Cardiac fibroblast (primary cell): ENCODE measurements at regions not wholly inside any gene's neighbourhood (a gene's known extent, or its start where the extent isn't known, plus 50 kb on each side); places are given as distances from the start of the nearest gene placed in this dataset.
A peak's percentile ranks its signal among the peaks of the same experiment; 100 is the strongest.

Experiments used
- DNase-seq, 2 donors: peaks; one replicate each; pipeline versions ENCODE4 v3.0.0 to v3.0.0-alpha.2; 2010; ENCODE audit warnings: low read depth in 2 of 2
- H3K4me3 ChIP-seq, 2 donors: replicated peaks in 1 of 2; 1 replicate in 1 of 2; 2 replicates in 1 of 2; pipeline ENCODE4 v1.5.1; 2011; ENCODE audit warnings: low read depth in 2 of 2, low read length in 2 of 2, mild to moderate bottlenecking in 2 of 2, moderate library complexity in 1 of 2
- TF ChIP-seq, protein P1 (sequence below): IDR thresholded peaks from one replicate; pipeline ENCODE4 v1.5.1; 2011; ENCODE audit warnings: low read depth, mild to moderate bottlenecking, low read length, inconsistent platforms

DNA sequence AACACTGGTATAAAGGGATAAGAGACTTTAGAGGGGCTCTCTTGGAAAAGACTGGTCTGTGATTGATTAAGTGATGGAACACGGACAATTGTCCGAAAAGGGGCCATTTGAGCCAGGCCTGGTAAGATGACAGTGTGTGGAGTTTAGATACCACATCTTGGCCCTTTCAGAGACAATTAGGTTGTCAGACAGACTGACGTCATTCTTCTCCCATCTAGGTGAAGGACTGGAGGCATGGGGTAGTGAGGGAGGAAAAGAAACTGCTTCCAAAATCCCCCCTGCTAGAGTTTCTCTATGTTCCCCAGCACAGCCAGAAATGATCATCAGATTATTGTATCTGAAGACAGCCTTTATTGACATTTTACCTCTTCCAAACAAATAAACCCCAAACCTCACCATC, 84.8 kb upstream of the MYO3A start:
- TF ChIP-seq, protein P1, sequence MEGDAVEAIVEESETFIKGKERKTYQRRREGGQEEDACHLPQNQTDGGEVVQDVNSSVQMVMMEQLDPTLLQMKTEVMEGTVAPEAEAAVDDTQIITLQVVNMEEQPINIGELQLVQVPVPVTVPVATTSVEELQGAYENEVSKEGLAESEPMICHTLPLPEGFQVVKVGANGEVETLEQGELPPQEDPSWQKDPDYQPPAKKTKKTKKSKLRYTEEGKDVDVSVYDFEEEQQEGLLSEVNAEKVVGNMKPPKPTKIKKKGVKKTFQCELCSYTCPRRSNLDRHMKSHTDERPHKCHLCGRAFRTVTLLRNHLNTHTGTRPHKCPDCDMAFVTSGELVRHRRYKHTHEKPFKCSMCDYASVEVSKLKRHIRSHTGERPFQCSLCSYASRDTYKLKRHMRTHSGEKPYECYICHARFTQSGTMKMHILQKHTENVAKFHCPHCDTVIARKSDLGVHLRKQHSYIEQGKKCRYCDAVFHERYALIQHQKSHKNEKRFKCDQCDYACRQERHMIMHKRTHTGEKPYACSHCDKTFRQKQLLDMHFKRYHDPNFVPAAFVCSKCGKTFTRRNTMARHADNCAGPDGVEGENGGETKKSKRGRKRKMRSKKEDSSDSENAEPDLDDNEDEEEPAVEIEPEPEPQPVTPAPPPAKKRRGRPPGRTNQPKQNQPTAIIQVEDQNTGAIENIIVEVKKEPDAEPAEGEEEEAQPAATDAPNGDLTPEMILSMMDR, result no peak
- DNase-seq, result no peak
- no peak overlapping the region for H3K4me3 ChIP-seq

DNA sequence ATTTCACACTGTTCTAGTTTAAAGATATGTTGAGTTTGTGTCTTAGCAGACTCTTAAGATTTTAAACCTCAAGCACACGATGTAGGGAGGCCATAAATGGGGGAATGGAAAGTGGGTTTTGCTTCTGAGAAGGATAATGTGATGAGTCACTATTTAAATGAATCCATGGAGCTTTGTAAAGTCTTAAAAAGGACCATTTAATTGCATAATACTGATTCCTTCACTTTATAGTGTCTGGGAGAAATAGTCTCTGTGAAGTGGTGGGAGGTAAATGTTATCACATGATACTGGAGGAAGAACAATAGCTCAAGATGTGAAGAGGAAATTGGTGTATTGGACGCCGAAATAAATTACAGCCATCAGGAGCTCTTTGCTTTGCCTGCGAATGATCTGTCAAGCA, 84.0 kb upstream of the MYO3A start:
- DNase-seq, result peak; percentile 3 to 10
- TF ChIP-seq, protein P1, result no peak

DNA sequence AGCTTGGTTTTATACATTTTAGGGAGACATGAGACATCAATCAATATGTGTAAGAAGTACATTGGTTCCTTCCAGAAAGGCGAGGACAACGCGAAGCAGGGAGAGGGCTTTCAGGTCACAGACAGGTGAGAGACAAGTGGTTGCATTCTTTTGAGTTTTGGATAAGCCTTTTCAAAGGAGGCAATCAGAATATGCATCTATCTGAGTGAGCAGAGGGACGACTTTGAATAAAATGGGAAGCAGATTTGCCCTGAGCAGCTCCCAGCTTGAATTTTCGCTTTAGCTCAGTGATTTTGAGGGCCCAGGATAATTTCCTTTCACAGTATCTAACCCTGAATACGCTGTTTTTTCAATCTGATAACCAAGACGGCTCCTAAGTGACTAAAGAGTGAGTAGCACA, 82.5 kb upstream of the MYO3A start:
- no peak for DNase-seq
- H3K4me3 ChIP-seq, result no peak overlapping the region
- TF ChIP-seq, protein P1, result no peak

More for the DNA sequence above, 84.0 kb upstream of the MYO3A start:
- no peak overlapping the region for H3K4me3 ChIP-seq

DNA sequence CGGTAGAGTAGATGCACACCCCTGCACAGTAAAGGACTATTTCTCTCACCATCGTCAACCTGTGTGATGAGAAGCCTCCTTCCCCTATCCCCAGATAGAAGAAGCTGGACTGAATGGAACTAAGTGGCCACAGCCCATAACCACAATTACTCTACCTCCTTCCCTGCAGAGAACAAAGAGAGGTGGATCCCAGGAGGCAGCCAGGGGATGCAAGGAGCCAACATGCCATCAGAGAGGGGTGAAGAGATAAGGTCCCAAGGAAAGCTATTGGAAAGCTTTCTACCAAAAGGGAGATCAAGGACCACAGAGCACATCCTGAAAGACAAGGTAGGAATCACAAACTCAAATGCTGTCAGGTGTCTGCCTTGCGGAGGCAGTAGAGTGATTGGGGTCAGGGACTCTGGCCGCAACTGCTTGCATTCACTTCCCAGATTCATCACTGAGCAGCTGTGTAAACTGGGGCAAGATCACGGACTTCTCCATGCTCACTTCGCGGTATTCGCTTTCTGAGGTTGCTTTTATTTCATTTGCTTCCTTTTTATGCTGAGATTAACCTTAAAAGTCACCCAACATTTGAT, 81.6 kb upstream of the MYO3A start:
- TF ChIP-seq, protein P1, result no peak
- no peak overlapping the region for H3K4me3 ChIP-seq
- no peak for DNase-seq

DNA sequence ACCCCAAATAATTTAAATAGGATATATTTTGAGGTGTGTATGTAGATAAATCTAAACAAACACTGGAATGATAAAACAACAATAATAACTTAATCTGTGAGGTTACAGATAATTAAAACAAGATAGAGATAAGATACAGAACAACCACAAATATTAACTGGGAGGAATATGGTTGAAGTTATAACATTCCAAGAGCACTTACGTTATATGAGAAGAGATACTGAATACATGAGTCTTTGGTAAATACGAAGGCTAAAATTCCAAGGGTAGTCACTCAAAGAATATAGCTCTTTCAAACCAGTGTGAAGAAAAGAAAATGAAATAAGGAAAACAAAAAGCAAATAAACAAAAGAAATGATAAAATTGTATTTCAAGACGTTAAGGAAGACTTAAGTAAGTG, 76.0 kb upstream of the MYO3A start:
- H3K4me3 ChIP-seq, result no peak overlapping the region
- TF ChIP-seq, protein P1, result no peak
- no peak for DNase-seq

DNA sequence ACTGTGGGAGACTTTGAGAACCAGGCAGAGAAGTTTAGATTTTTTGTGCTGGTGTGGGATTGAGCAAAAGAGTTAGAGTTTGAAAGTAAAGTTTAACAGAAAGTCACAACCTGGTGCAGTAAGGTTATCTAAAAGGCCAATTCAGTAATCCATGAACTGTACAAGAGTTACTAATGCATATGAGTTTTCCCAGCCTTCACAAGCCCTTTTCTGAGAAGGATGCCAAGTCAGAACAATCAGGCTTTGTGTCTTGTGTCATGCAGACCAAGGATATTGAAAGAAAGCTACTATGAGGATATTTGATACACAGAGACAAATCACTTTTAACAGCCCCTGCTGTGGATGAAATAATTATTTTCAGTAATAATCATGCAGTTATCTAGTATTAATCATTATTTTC, 68.8 kb upstream of the MYO3A start:
- TF ChIP-seq, protein P1, result no peak
- peak in 1 of 2 donors; percentile 5 for DNase-seq
- no peak overlapping the region for H3K4me3 ChIP-seq

DNA sequence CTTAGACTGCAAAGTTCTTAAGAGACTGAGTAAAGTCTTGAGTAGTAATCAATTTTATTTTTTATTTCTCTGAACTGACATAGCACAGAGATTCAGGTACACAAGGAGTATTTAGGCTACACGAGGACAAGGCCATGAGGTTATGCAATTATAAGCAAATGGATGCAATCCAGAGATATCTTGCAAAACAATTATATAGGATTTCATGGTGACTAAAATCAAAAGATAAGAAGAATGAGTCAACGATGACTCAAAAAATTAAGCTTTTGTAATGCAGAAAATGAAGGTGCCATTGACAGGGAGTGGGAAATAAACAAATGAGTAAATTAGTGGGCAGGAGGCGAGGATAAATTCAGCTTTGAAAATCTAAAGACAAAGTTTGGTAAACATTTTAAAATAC, 66.7 kb upstream of the MYO3A start:
- TF ChIP-seq, protein P1, result no peak
- DNase-seq, result peak; percentile 17 to 63
- H3K4me3 ChIP-seq, result no peak overlapping the region
